ENCODE measurements at regions not wholly inside any gene's neighbourhood (a gene's known extent, or its start where the extent isn't known, plus 50 kb on each side); places are given as distances from the start of the nearest gene placed in this dataset.

GRCh38 chr16:64638766-64639165, 483.1 kb downstream of the CDH11 start:
- H3K27ac ChIP-seq: no peak overlapping the region
- TF ChIP-seq ZFX (IDR thresholded peaks at IDR 0.05) (no peak), CTCF (conservative IDR thresholded peaks at IDR 0.05) (no peak)

GRCh38 chr16:64629622-64630021, 492.2 kb downstream of the CDH11 start:
- H3K27ac ChIP-seq: no peak overlapping the region
- no peak for TF ChIP-seq ZFX (IDR thresholded peaks at IDR 0.05)
- no peak for TF ChIP-seq CTCF (conservative IDR thresholded peaks at IDR 0.05)

- no peak overlapping the region for H3K27ac ChIP-seq
- TF ChIP-seq CTCF (conservative IDR thresholded peaks at IDR 0.05): no peak
Observed at GRCh38 chr16:64627781-64628180, 494.1 kb downstream of the CDH11 start.

GRCh38 chr16:64627288-64627687, 494.6 kb downstream of the CDH11 start:
- no peak for TF ChIP-seq ZFX (IDR thresholded peaks at IDR 0.05)
- peak; percentile 18; the same call in 1 of the 2 replicates for TF ChIP-seq CTCF (conservative IDR thresholded peaks at IDR 0.05)
- no peak overlapping the region for H3K27ac ChIP-seq

- no peak for TF ChIP-seq ZFX (IDR thresholded peaks at IDR 0.05)
- TF ChIP-seq CTCF (conservative IDR thresholded peaks at IDR 0.05): no peak
- H3K27ac ChIP-seq: no peak overlapping the region
Observed at GRCh38 chr16:64626776-64627175, 495.1 kb downstream of the CDH11 start.

GRCh38 chr16:64621616-64622015, 500.2 kb downstream of the CDH11 start:
- no peak overlapping the region for H3K27ac ChIP-seq
- TF ChIP-seq ZFX (IDR thresholded peaks at IDR 0.05) (no peak), CTCF (conservative IDR thresholded peaks at IDR 0.05) (no peak)

- TF ChIP-seq ZFX (IDR thresholded peaks at IDR 0.05) (no peak), CTCF (conservative IDR thresholded peaks at IDR 0.05) (no peak)
- H3K27ac ChIP-seq: no peak overlapping the region
Observed at GRCh38 chr16:64617836-64618476, 503.9 kb downstream of the CDH11 start.

Measured in C4-2B (cell line).